OCI-M2 (cell line): ENCODE measurements at regions not wholly inside any gene's neighbourhood (a gene's known extent, or its start where the extent isn't known, plus 50 kb on each side); places are given as distances from the start of the nearest gene placed in this dataset.
"Not testable (repeated sequence)": the region's sequence is repeated elsewhere in the genome, so short reads cannot be mapped to it uniquely, and the experiment has no call there.

Experiments
- DNase-seq: peaks from one replicate; lab custom pipeline; 2025; ENCODE audit not compliant: unreplicated experiment; lab: John Stamatoyannopoulos, UW

DNA sequence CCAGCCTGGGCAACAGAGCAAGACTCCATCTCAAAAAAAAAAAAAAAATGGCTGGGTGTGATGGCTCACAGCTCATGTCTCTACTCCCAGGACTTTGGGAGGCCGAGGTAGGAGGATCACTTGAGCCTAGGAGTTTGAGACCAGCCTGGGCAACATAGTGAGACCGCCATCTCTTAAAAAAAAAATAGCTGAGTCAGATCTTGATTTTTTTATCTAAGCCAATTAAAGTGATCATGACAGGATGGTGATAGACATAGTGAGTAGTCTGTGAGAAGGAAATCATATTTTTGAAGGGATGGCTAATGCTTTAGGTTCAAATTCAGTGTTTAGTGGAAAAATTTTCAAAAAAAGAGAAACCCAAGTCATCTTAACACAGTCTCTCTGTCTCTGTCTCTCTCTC lies 114.6 kb upstream of the JARID2 start:
- DNase-seq: no peak

DNA sequence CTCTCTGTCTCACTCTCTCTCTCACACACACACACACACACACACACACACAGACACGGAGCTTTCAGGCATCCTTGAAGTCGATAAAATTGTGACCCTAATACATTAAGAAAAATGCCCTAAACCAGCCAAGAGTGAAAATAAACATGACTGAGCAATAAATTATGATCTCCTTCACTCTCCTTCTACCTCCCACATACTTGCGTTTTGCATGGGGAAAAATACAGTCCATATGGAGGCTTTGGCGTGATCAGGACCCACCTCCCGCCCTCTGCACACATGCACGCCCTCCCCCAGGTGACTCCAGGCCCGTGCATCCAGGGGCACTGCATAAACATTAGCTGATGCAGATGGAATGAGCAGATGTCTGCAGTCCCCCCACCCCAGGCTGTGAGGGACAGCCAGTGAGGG lies 114.2 kb upstream of the JARID2 start:
- DNase-seq: no peak

DNA sequence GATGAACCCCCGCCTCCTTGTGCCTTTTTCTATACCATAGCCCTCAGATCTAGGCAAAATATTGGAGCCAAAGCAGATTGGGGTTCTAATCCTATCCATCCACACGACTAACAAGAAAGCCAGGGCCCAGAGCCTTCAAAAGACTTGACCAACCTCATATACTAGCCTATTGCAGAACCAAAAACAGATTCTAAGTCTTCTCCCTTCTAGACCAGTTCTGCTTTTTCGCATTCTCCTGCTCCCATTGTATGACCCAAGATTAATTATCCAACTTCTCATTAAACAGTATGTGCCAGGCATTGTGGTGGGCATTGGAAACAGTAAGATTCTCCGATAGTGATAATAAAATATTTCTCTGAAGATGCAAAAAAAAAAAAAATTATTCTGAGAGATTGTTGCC lies 113.7 kb upstream of the JARID2 start:
- DNase-seq: no peak

DNA sequence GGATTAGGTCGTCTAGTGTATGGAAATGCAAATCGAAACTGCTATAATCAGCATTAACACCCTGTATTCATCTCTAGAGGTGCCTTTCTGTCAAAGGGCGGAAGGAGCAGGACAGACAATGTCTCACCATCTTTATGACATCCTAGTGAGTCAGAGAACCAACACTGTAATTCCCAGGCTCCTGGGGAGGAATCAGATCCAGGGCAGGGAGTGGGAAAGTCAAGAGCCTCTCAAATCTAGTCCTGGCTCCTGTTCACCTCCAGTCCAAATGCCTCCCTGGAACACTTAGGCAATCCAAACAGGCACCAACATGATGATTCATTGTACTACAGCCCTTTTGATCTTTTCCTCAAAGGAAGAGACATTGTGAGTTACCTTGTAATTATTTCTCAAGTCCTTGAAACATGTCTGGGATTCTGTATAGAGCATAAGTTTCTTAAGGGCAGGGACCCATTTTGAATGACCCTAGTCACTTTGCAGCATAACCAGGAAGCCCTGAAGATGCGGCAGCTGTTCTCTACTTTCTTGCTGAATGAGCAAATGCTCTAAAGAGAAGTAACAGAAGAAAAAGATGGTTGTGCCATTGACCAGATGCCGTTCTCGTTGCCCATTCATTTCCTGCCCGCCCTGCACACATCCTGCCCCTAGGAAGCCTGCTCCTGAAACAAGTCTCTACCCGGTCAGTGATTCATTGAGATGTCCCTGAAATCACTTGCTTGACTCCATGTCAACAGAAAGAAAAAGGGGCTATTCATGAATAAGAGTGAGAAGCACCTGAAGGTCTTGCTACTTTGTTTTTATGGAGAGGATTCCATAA lies 112.8 kb upstream of the JARID2 start:
- no peak for DNase-seq

DNA sequence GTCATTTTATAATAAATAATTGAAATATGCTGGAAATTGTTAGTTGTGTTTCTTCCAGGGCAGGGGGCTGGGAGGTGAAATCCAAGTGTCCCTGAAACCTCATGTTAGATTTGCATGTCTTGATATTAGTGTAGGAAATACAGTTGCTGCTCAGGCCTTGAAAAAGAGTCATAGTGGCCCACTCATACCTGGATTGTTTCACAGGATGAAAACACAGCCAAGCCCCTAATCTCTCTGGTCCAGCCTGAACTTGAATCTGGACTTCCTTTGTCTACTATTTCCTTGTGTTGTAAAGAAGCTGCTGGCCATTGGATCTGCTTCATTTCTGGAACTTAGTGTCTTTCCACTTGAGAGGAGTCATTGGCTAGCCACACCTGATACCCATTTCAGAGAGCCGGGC lies 108.8 kb upstream of the JARID2 start:
- DNase-seq: no peak

DNA sequence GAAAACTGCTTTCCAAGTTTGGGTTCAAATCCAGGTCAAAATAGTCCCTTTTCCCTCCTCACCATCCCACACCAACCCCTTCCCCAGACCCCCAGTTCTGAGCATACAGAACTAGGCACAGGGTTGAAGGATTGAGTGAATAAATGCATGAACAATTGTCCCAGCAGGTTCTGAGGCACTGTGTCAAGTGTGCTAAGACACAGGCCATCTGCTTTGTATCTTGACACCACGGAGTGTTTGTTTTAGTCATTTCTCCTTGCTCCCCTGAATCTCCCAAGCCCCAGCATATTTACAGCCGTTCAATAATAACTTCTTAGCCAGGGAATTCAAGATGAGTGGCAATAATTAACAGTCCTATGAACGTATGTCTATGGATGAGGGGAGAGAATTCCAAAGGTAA lies 102.8 kb upstream of the JARID2 start:
- no peak for DNase-seq

DNA sequence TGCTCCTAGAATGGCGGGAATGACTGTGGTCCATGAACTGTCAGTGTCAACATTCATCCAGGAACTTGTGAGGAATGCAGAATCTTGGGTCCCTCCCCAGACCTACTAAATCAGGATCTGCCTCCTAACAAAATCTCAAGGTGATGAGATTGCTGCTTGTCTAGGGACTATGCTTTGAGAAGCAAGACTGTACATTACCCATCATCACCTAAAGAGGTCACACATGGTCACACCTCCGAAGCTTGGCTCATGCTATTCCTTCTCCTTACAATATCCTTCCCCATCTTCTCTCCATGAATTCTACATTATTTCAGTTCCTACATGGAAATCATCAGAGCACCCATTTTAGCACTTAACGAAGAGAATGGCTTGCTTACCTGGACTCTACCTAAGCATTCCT lies 102.3 kb upstream of the JARID2 start:
- DNase-seq: no peak

DNA sequence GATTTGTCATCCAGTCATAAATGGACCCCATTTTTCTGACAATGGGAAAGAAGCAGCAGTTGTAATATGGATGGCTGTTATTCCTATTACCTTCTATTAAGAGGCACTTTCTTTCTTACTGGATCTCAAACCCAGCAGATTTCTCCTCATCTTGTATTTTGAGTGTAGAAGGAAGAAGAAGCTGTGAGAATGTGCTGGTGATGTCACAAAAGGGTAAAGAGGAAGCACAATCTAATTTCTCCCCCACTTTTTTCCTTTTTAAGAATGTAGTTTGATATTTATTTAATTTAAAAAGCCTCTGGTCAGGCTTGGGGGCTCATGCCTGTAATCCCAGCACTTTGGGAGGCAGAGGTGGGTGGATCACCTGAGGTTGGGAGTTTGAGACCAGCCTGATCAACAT lies 100.0 kb upstream of the JARID2 start:
- DNase-seq: no peak

DNA sequence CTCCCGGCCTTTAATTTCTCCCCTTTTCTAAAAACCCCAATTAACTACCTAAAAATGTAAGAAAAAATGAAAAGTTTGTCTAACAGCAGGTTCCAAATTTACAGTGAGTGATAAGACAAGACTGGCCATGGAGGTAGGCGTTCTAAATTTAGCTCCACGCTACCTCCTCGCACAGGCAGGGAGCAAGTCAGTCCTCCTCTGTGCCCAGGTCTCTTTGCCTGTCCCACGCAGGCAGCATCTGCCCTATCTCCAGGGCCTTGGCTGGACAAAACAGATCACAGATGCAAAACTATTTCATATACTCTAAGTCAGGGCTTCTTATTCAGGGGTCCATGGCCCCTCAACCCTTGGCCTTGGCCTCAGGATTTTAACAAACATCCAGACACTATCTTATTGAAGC lies 98.0 kb upstream of the JARID2 start:
- DNase-seq: no peak

DNA sequence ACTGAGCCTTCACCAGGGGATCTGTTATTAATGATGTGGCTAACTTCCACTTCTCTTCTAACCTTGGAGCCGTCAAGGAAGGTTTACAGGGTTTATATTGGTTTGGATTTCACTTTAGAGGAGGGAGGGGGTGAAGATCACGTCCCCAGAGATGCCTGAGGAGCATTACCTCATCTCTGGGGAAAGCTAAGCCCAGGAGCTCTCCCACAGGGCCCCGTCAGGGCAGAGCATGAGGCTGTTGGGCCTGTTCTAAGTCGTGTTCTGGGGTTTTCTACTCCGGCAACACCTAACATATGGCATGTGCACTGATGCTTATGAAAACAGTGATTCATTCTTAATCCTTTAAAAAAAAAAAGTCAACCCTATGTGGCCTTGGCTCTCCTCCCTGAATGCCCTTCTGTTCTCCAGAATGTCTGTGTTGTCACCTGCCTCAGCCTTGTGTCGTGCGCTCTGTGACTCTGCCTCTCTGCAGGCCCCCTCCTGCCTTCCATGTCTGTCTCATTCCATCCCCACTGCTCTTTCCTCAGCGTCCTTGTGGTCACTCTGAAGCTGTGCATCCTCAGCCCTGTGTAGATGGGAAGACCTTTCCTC lies 97.4 kb upstream of the JARID2 start:
- DNase-seq: no peak

DNA sequence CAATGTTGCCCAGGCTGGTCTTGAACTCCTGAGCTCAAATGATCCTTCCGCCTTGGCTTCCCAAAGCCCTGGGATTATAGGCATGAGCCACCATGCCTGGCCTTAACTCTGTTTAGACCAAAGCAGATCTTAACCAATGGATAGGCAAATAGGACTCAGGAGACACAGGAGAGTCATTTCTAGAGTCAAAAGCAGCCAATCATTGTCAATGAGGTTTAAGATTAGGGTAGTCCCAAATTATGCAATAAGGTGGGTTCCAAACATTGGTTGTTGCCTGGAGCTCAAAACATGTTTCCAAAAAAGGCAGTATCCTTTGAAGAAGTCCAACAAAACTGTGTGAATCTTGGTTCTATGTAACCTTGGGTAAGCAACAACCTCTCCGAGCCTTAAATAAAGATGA lies 95.7 kb upstream of the JARID2 start:
- DNase-seq: no peak

DNA sequence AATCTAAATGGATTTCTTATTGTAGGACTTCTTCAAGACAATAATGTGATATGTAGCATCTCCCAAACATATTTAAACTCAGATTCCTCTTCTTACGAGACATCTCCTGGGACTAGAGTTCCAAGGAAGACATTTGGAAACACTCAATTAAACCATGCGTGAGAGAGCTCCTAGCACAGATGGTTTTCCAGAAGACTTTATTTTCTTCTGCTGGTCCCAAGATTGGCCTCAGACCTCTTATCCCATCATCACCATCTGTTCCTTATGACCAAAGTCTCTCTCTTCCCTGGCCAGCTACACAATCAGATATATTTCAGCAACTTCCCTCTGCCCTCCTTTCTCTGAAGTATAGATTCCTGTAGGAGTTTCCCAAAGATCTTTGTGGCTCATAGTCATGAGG lies 93.2 kb upstream of the JARID2 start:
- DNase-seq: no peak

DNA sequence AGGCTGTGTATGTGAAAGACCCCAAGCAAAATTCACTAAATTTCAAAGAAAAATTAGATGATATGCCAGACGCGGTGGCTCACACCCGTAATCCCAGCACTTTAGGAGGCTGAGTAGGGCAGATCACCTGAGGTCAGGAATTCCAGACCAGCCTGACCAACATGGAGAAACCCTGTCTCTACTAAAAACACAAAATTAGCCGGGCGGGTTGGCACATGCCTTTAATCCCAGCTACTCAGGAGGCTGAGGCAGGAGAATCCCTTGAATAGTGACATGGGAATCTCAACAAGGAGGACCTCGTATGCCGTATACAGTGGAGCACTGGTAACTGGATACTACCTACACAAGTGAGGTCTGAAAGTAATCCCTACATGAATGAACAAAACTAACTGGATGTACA lies 92.7 kb upstream of the JARID2 start:
- DNase-seq: no peak

DNA sequence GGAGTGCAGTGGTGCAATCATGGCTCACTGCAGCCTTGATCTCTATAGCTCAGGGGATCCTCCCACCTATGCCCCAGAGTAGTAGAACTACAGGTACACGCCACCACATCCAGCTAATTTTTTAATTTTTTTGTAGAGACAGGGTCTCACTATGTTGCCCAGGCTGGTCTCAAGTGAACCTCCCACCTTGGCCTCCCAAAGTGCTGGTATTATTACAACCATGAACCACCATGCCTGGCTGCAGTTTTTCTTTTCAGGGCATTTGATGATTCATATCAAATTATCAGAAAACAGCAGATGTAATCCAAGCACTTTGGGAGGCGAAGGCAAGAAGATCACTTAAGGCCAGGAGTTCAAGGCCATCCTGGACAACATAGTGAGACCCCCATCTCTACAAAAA lies 88.4 kb upstream of the JARID2 start:
- no peak for DNase-seq

DNA sequence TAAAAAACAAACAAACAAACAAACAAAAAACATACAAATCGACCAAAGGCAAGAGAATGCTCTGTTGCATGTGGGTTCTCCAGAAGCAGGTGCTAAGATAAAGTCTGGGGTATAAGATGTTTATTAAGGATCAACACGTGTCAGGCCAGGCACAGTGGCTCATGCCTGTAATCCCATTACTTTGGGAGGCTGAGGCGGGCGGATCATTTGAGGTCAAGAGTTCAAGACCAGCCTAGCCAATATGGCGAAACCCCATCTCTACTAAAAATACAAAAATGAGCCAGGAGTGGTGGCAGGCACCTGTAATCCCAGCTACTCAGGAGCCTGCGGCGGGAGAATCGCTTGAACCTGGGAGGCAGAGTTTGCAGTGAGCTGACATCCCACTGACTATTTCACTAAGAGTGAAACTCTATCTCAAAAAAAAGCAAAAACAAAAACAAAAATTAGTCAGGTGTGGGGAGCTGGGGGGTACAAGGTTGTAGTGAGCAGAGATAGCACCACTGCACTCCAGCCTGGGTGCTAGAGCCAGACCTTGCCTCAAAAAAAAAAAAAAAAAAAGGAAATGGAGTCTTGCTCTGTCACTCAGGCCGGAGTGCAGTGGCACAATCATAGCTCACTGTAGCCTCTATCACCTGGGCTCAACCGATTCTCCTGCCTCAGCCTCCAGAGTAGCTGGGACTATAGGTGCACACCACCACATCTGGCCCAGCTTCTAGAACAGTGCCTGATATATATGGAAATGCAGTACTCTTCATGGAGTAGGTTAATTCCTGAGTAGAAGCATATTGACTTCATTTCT lies 86.8 kb upstream of the JARID2 start:
- DNase-seq: no peak

DNA sequence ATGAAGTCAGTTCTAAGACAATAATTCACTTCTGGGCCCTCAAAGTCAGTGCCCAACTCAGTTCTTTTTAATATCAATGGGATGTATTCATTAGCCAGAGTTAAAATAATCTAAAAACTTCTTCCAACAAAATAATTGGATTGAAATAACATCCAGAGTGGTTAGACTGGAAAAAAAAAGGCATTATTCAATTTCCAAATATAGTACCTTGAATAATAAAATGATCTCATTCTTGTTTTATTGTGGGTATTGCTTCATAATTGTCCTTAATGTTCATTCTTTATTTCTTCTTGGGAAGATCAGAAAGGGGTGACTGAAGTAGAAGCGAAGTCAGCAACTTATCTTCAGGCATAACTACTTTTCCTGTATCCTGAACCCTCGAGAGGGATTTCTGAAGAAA lies 85.1 kb upstream of the JARID2 start:
- no peak for DNase-seq

DNA sequence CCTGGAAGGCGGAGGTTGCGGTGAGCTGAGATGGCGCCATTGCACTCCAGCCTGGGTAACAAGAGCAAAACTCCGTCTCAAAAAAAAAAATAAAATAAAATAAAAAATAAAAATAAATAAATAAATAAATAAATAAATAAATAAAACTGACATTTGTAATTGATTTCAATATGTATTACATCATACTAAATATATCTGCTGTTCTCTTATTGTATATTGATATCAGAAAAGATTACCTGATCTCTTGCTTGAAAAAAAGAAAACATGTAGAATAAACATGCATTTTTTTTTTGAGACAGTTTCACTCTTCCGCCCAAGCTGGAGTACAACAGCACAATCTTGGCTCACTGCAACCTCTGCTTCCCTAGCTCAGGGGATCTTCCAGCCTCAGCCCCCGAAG lies 81.0 kb upstream of the JARID2 start:
- DNase-seq: not testable (repeated sequence)

DNA sequence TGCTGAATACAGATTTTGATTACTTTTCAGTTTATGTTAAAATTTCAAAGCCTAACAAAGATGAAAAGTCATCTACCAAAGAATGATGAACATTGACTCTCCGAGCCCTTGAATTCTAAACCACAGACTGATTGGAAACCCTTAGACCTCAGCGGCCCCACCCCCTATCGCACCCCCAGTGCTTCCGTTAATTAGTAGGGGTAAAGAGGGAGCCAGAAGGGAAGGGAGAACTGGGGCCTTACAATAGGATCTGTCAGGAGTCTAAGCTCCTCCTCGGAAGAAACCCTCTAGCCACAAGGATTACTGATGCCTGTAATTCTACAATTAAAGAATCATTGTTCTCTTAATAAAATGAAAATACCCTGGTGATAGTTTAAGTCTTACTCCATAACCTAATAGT lies 79.7 kb upstream of the JARID2 start:
- no peak for DNase-seq

DNA sequence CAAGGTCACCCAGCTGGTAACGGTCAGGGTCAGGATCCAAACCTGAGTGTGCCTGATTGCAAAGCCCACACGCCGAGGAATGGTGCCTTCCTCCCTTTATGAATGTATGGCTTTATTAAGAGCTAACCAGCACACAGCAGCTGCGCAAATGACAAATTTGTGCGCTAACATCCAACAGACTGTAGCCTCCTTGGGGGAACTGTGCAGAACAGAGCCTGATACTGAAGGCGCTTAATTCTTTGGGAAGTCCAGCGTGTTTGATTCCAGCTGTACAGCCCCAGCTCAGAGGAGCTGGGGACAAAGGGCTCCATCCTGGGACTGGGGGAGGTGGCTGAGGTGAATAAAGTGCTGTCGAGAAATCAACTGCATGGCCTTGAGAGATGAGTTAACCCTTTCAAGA lies 75.7 kb upstream of the JARID2 start:
- DNase-seq: no peak

DNA sequence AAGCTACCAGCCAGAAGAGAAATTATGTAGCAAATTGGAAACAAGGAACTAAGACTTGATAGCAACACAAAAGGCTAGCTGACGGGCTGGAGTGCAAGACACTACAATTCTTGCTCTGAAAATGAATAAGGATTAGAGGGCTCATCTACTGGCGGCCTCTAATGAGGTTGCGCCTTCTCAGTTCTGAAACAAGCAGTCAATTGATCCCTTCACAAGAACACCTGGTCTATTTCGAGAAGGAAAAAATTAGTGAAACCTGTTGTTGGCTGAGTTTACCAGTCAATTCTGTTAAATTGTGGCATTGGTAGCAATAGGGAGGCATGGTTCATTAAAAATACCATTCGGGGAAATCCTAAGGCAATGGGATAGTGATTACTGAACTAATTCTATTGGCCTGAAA lies 74.8 kb upstream of the JARID2 start:
- DNase-seq: no peak

DNA sequence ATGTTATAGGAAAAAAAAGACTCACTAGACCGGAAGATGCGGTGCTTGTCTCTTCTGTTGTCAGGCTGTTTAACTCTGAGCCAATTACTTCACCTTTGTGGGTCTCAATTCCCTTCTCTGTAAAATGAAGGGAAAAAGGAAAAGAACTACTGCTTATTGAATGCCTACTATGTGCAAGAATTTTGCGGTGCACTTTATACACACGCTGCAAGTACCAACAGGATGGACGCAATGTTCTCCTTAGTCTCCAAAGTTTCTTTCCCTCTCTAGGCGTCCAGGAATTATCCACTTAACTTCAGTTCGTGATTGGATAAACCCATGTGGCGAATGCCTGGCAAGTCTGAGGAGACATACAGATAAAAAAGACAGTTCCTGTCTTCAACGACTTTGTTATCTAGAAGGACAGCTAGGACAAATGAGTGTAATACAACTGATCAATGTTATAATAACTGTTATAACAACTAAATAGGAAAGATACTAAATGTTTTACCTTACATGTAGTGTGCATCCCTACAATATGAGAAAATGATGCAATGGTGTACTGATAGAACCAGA lies 69.0 kb upstream of the JARID2 start:
- DNase-seq: no peak

DNA sequence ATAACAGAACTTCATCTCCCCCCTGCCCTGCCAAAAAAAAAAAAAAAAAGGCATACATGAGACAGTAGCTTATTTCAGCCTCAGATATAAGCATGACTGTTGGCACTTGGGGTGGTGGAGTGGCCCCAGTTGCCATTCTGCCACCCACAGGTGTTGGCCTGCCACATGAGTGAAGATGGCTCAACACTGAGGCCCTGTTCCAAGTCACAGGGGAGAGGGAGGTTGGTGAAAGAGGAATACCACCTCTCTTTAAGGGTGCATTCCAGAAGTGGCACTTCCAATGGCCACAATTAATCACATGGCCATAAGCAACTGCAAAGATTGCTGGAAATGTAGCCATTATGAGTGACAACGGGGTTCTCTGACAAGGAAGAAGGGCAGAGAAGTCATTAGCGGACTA lies 61.9 kb upstream of the JARID2 start:
- no peak for DNase-seq
